Stimulated activated CD8-positive, alpha-beta memory T cell treated with anti-CD3 and anti-CD28 coated beads, Interleukin-2, amount 100 ng/mL, for 48 hours (primary cell): ENCODE measurements at regions not wholly inside any gene's neighbourhood (a gene's known extent, or its start where the extent isn't known, plus 50 kb on each side); places are given as distances from the start of the nearest gene placed in this dataset.

ENCODE experiments used
- DNase-seq, 2 donors: peaks; one replicate each; pipeline ENCODE4 v3.0.0-alpha.2; 2020; ENCODE audit warnings: low read depth in 2 of 2

GRCh38 chr13:82374719-82375118 is 1507.6 kb downstream of the SLITRK1 start:
- no peak for DNase-seq

GRCh38 chr13:82370316-82370715 is 1512.0 kb downstream of the SLITRK1 start:
- no peak for DNase-seq

- DNase-seq = no peak
Measured at GRCh38 chr13:82364525-82364924, 1517.7 kb downstream of the SLITRK1 start.

GRCh38 chr13:82358284-82358683 is 1524.0 kb downstream of the SLITRK1 start:
- DNase-seq = no peak

- no peak for DNase-seq
Measured at GRCh38 chr13:82356667-82357410, 1525.4 kb downstream of the SLITRK1 start.

GRCh38 chr13:82344867-82345266 is 1537.4 kb downstream of the SLITRK1 start:
- no peak for DNase-seq

GRCh38 chr13:82341116-82341515 is 1541.2 kb downstream of the SLITRK1 start:
- DNase-seq = no peak

- DNase-seq = no peak
Measured at GRCh38 chr13:82330499-82330898, 1551.8 kb downstream of the SLITRK1 start.

GRCh38 chr13:82323101-82323500 is 1559.2 kb downstream of the SLITRK1 start:
- no peak for DNase-seq

GRCh38 chr13:82305588-82305987 is 1576.7 kb downstream of the SLITRK1 start:
- no peak for DNase-seq

- no peak for DNase-seq
Measured at GRCh38 chr13:82298106-82298505, 1584.2 kb downstream of the SLITRK1 start.

- DNase-seq = no peak
Measured at GRCh38 chr13:82294226-82294625, 1588.0 kb downstream of the SLITRK1 start.

GRCh38 chr13:82292334-82292733 is 1589.9 kb downstream of the SLITRK1 start:
- no peak for DNase-seq

- no peak for DNase-seq
Measured at GRCh38 chr13:82291852-82292251, 1590.4 kb downstream of the SLITRK1 start.

- DNase-seq = no peak
Measured at GRCh38 chr13:82275644-82276043, 1606.6 kb downstream of the SLITRK1 start.

GRCh38 chr13:82259284-82259683 is 1623.0 kb downstream of the SLITRK1 start:
- no peak for DNase-seq

GRCh38 chr13:82257790-82258507 is 1624.3 kb downstream of the SLITRK1 start:
- no peak for DNase-seq

- no peak for DNase-seq
Measured at GRCh38 chr13:82248762-82249161, 1633.5 kb downstream of the SLITRK1 start.

- DNase-seq = no peak
Measured at GRCh38 chr13:82245860-82246259, 1636.4 kb downstream of the SLITRK1 start.

GRCh38 chr13:82224806-82225205 is 1657.5 kb downstream of the SLITRK1 start:
- DNase-seq = no peak

GRCh38 chr13:82221621-82222020 is 1660.7 kb downstream of the SLITRK1 start:
- no peak for DNase-seq

GRCh38 chr13:82220641-82221040 is 1661.6 kb downstream of the SLITRK1 start:
- no peak for DNase-seq

GRCh38 chr13:82216165-82216564 is 1666.1 kb downstream of the SLITRK1 start:
- no peak for DNase-seq
